Stimulated activated CD4-positive, alpha-beta T cell treated with anti-CD3 and anti-CD28 coated beads, Interleukin-15, amount 100 ng/mL, for 1 hour (primary cell): ENCODE measurements at regions not wholly inside any gene's neighbourhood (a gene's known extent, or its start where the extent isn't known, plus 50 kb on each side); places are given as distances from the start of the nearest gene placed in this dataset.

Experiments used
- DNase-seq, 2 donors: peaks; one replicate each; pipeline ENCODE4 v3.0.0-alpha.2; 2020; ENCODE audit warnings: low read depth in 1 of 2, low spot score in 1 of 2

GRCh38 chr5:52710972-52711596 lies 76.6 kb upstream of the ITGA1 start:
- DNase-seq = no peak

GRCh38 chr5:52712354-52712753 lies 75.4 kb upstream of the ITGA1 start:
- DNase-seq = no peak

- peak in 1 of 2 donors; percentile 25 for DNase-seq
Observed at GRCh38 chr5:52725065-52725746, 62.5 kb upstream of the ITGA1 start.

- no peak for DNase-seq
Observed at GRCh38 chr5:52725808-52726207, 61.9 kb upstream of the ITGA1 start.

- no peak for DNase-seq
Observed at GRCh38 chr5:52727020-52727419, 60.7 kb upstream of the ITGA1 start.

- no peak for DNase-seq
Observed at GRCh38 chr5:52727576-52727975, 60.1 kb upstream of the ITGA1 start.

- DNase-seq = no peak
Observed at GRCh38 chr5:52728224-52728623, 59.5 kb upstream of the ITGA1 start.

- DNase-seq = no peak
Observed at GRCh38 chr5:52728686-52729085, 59.0 kb upstream of the ITGA1 start.

GRCh38 chr5:52731274-52732027 lies 56.3 kb upstream of the ITGA1 start:
- DNase-seq = no peak

GRCh38 chr5:52734557-52734956 lies 53.2 kb upstream of the ITGA1 start:
- no peak for DNase-seq

GRCh38 chr5:52735139-52735538 lies 52.6 kb upstream of the ITGA1 start:
- DNase-seq = no peak
